NCI-H82 treated with DMSO at 0.1 percent for 48 hours (cell line): ENCODE measurements at regions not wholly inside any gene's neighbourhood (a gene's known extent, or its start where the extent isn't known, plus 50 kb on each side); places are given as distances from the start of the nearest gene placed in this dataset.

ENCODE experiments used
- DNase-seq: peaks from one replicate; lab custom pipeline; 2025; ENCODE audit not compliant: unreplicated experiment; lab: John Stamatoyannopoulos, UW

DNA sequence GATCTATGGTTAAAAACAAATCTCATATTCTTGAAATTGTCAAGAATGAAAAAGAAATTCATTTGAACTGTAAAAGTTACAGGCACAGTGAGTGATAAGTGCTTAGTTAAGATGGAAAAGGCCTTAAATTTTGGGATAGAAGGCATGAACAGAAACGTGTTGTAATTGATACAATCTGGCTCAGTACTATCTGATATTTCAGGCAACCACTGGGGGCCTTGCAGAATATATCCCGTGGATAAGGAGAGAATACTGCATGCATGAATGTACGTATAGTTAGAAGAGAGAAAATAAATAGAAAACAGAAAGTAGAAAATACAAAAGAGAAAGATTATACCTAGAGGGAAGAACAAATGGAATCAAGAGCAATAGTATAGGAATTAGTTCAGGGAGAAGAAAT lies 741.4 kb upstream of the CCDC54 start:
- no peak for DNase-seq

GRCh38 chr3:106640353-106640752 lies 736.9 kb upstream of the CCDC54 start:
- no peak for DNase-seq

DNA sequence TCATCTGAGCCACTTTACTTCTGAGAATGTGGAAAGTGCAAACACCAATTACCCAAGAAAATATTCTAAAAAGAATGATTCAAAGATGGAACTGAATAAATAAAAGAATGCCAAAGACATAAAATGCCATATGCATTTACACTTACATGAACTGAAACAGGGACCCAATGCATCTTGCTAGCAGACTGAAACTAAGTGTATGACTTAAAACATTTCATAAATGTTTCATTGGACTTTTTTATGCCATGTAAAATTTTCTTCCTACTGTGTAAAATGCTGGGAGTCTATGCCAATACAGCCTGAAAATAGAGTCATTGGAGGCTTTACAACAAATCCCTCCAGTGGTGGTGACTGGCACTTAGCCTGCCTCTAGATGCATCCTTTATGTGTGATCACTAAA lies 735.1 kb upstream of the CCDC54 start:
- DNase-seq = no peak

DNA sequence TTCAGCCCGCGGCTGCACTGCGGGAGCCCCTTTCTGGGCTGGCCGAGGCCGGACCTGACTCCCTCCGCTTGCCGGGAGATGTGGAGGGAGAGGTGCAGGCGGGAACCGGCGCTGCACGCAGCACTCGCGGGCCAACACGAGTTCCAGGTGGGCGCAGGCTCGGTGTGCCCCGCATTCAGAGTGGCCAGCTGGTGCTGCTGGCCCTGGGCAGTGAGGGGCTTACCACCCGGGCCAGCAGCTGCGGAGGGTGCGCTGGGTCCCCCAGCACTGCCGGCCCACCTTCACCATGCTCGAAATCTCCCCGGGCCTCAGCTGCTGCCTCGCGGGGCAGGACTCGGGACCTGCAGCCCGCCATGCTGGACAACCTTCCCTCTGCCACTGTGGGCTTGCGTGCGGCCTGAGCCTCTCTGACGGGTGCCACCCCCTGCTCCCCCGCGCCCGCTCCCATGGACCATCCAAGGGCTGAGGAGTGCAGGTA lies 733.5 kb upstream of the CCDC54 start:
- no peak for DNase-seq

GRCh38 chr3:106673926-106674569 lies 703.2 kb upstream of the CCDC54 start:
- no peak for DNase-seq

- DNase-seq = no peak
Measured at GRCh38 chr3:106675451-106675850, 701.8 kb upstream of the CCDC54 start.

DNA sequence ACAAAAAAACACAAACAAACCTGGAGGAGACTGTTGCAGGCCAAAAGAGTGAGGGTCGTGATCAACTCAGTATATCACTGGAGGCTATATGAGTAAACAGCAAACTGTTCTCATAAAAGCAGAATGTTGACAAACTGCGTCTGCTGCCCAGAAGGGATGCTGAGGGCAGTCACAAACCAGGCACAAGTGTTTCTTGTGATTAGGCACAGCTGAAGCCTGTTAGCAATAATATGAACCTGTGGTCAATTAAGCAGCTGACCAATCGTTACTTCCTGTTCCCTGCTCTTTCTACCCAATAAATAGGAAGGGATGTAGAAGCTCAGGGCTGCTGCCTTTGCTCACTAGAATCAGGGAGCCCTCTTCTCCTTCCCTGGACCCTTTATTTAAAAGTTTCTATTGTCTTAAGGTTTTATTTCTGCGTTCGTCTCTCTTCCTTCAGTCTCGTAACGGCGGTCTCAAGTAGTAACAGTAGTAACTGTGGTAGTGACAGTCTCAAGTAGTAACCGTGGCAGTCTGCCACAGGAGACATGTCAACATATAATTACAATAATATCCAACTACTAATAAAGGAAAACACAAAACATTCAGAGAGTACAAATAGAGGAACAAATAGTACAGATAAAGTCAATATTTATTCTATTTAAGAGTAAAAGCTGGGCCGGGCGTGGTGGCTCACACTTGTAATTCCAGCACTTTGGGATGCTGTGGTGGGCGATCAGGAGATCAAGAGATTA lies 698.4 kb upstream of the CCDC54 start:
- DNase-seq = no peak

GRCh38 chr3:106683953-106684620 lies 693.2 kb upstream of the CCDC54 start:
- DNase-seq = no peak

GRCh38 chr3:106685745-106686144 lies 691.5 kb upstream of the CCDC54 start:
- no peak for DNase-seq

- DNase-seq = no peak
Measured at GRCh38 chr3:106687905-106688304, 689.3 kb upstream of the CCDC54 start.

DNA sequence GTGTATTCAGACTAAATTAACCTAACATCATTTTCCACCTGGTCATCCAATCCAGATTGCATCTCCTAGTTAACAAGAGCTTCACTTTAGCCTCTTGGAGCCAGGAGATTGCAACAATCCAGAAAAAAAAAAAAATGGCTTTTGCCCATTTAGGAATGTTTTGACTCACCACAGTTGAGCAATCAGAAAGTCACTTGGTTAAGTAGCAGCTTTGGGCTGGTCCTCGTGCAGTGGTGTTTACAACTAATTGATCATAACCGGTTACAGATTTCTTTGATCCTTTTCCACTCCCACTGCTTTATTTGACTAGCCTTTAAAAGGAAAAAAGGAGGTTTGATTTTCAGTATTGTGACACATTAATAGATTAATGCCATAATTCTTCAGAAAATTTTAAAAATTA lies 688.8 kb upstream of the CCDC54 start:
- DNase-seq = no peak

DNA sequence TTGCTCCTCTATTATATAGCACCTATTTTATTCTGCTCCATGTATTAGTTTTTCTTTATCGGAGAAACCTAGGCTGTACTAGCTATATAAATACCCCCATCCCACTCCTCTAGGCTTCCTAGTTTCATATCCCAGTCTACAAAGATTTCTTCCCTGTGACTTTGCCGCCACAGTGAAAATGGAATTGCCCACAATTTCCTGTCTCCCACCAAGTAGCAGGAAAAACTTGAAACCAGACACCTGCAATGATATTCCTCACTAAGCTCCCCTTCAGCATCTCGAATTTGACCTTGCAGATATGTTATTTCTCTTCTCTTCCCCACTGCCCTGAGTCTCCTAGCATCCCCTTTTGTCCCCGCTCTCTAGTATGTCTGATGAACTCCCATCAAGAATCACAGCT lies 685.8 kb upstream of the CCDC54 start:
- DNase-seq = no peak

GRCh38 chr3:106692624-106693023 lies 684.6 kb upstream of the CCDC54 start:
- no peak for DNase-seq

DNA sequence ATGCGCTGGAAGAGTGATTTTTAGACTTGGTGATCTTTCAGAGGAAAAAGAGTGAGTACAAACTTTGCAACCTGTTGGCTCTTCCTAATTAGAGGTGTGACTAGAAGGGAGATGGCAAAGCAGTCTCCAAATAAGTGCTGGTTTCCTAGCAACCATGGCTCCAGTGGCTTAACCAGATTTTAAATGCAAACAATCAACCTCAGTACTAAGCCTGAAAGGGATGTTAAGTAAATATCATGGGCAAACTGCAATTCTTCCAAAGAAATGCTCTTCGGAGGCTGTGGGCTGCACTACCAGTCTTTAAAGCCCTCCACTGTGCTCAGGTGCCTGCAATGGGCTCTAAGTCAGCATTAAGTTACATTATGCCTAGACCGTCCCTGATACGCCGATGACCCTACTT lies 678.1 kb upstream of the CCDC54 start:
- DNase-seq = peak; percentile 46

GRCh38 chr3:106700981-106701380 lies 676.3 kb upstream of the CCDC54 start:
- peak; percentile 30 for DNase-seq

GRCh38 chr3:106703524-106703923 lies 673.7 kb upstream of the CCDC54 start:
- no peak for DNase-seq

DNA sequence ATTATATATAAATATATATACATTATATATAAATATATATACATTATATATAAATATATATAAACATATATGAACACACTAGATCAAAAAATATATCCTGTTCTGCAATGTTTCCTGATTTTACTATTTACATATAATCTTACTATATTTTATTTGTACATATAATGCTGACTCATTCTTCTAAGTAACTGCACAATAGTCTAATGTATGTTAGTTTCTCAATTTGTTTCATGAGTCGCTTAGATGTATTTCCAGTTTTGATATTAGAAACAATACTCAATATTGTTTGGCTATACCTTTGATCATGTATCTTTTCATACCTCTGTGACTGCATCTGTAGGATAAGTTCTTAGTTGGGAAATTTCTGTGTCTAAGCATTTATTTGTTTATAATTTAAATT lies 669.9 kb upstream of the CCDC54 start:
- no peak for DNase-seq

- no peak for DNase-seq
Measured at GRCh38 chr3:106710596-106710995, 666.6 kb upstream of the CCDC54 start.

- DNase-seq = no peak
Measured at GRCh38 chr3:106711650-106712049, 665.6 kb upstream of the CCDC54 start.

GRCh38 chr3:106714400-106714799 lies 662.8 kb upstream of the CCDC54 start:
- no peak for DNase-seq

DNA sequence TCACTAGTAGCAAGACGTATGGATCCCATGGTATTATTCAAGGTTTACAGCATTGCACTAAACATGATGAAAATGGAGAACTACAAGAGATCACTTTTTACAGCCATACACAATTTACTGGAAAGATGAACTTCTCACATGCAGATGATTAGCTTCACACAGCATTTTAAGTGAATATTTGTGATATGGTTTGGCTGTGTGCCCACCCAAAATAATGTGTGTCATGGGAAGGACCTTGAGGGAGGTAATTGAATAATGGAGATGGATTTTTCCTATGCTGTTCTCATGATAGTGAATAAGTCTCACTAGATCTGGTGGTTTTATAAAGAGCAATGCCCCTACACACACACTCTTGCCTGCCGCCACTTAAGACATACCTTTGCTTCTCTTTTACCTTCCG lies 662.0 kb upstream of the CCDC54 start:
- no peak for DNase-seq

DNA sequence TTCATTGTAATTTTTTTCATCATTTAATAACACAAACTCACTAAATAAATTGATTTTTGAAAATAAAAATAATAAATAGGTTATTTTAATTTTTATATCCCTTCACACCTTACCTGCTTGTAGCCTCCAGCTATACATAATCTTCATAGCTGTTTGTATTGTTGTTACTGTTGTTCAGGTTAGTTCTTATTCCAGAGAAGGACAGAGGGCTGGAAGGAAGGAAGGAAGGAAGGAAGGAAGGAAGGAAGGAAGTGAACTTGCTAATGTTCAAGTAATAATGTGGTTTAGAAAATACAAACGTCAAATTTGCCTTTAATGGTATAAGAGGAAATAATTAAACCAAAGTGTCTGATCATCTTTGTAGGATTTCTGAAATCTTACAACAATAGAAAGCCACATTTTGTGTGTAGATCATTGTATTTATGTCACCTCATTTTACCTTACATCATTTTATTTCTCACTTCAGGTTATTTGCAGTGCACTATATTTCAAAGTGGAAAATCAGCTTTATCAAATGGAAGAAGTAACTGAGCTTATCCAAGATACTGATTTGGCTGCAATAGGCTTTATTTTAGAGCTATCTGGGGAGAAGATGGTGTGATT lies 660.0 kb upstream of the CCDC54 start:
- DNase-seq = no peak
